ENCODE measurements at regions not wholly inside any gene's neighbourhood (a gene's known extent, or its start where the extent isn't known, plus 50 kb on each side); places are given as distances from the start of the nearest gene placed in this dataset.

DNA sequence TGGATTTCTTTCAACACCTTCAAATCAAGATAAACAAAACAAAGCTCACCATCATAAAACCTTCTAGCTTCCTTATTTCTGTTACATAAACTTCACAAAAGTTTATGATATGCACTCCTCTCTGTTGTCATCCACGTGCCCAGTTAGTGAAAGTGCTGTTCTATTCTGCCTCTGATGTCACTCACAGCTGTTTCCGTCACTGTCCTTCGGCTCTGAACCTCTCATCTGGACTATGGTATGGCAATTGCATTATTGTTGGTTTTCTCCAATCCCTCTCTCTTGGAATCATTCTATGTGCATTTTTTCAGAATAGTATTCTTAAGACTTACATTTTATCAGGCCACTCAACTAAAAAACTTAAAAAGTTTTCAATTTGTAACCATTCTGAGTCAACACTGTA lies 264.2 kb upstream of the DAPK1 start:
- ATAC-seq: no peak
- Histone ChIP-seq H3K4me3 (no peak overlapping the region), H3K36me3 (no peaks in the 10 kb centered on the region), H3K27me3 (no peaks in the 10 kb centered on the region), H3K27ac (no peak overlapping the region), H3K4me1 (peaks cover 0 to 4% (median 0%) of the 10 kb centered on the region in 9 donors), H3K9me3 (peaks cover 0 to 7% (median 0%) of the 10 kb centered on the region in 11 donors)
- intact Hi-C loops (cut with DNase I): no loop called here
- TF ChIP-seq CTCF (IDR thresholded peaks at IDR 0.05): no peak
- 65 to 74% methylated on average over 3 of the region's 3 CpGs for WGBS, 2 donors
- DNase-seq: no peak

DNA sequence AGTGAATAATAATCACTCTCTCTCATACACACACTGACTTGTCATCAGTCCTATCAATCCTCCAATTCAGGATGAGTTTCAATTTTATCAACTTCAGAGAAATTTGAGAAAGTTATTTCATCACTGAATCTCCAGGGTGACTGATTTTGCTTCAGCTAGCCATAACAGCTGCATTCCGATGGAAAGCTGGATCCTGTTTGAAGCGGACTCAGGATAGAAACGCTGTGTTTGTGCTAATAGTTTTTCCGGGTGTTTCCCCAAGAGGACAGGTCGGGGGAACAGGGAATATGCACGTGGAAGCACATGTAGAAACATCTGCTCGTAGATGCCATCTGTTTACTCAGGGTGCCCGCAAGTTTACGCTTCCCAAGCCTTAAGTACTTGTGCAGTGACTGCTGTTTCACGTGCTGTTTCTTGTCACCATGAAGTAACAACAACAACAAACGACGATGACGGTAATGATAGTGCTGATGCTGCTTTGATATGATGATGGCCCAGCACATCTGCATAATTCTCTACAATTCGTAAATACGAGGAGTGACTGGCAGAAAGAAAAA lies 263.7 kb upstream of the DAPK1 start:
- H3K4me1 ChIP-seq: peaks cover 0 to 4% (median 0%) of the 10 kb centered on the region in 9 donors
- ATAC-seq (peak in 7 of 8 donors; percentile 41 to 77 (median 63)), DNase-seq (peak in 1 of 2 donors; percentile 51)
- WGBS, 2 donors: 57 to 67% methylated on average over 15 of the region's 15 CpGs
- peaks cover 0 to 7% (median 0%) of the 10 kb centered on the region in 11 donors for H3K9me3 ChIP-seq
- no peaks in the 10 kb centered on the region for H3K36me3 ChIP-seq
- H3K4me3 ChIP-seq: no peak overlapping the region
- H3K27ac ChIP-seq: no peak overlapping the region
- no peak for TF ChIP-seq CTCF (IDR thresholded peaks at IDR 0.05)
- intact Hi-C loops (cut with DNase I): no loop called here
- H3K27me3 ChIP-seq: no peaks in the 10 kb centered on the region

- no peak for DNase-seq
- 71 to 81% methylated on average over 3 of the region's 3 CpGs for WGBS, 2 donors
- H3K27ac ChIP-seq: no peak overlapping the region
- intact Hi-C loops (cut with DNase I): no loop called here
- peak in 2 of 8 donors; percentile 7 to 43 for ATAC-seq
- H3K4me3 ChIP-seq: no peak overlapping the region
- no peak for TF ChIP-seq CTCF (IDR thresholded peaks at IDR 0.05)
- H3K27me3 ChIP-seq: no peaks in the 10 kb centered on the region
- H3K9me3 ChIP-seq: peaks cover 0 to 7% (median 0%) of the 10 kb centered on the region in 11 donors
- peaks cover 0 to 4% (median 0%) of the 10 kb centered on the region in 9 donors for H3K4me1 ChIP-seq
- H3K36me3 ChIP-seq: no peaks in the 10 kb centered on the region
These were observed 262.8 kb upstream of the DAPK1 start for GRCh38 chr9:87234854-87235253.

DNA sequence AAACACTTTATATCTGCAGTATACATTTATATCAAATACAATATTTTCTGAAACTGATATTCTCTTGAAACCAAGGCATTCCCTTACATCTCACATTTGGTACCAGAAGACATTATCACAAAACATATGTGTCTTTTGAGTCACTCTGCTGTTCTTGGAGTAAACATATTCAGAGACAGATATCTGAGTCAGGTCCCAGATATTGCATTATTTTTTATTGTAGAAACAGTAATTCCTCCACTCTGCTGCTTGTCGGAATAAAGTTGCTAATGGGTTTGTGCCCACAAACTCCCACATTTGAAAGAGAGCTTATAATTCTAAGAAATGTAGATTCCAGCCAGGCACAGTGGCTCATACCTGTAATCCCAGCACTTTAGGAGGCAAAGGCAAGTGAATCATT lies 261.1 kb upstream of the DAPK1 start:
- intact Hi-C loops (cut with DNase I): no loop called here
- ATAC-seq: no peak
- 92 to 100% methylated on average over 1 of the region's 1 CpG for WGBS, 2 donors

More for the DNA sequence above, 261.1 kb upstream of the DAPK1 start:
- Histone ChIP-seq H3K27me3 (no peaks in the 10 kb centered on the region), H3K27ac (no peak overlapping the region), H3K36me3 (no peaks in the 10 kb centered on the region), H3K4me1 (peaks cover 0 to 4% (median 0%) of the 10 kb centered on the region in 9 donors), H3K9me3 (peaks cover 0 to 5% (median 0%) of the 10 kb centered on the region in 11 donors), H3K4me3 (no peak overlapping the region)
- DNase-seq: no peak
- no peak for TF ChIP-seq CTCF (IDR thresholded peaks at IDR 0.05)
